ENCODE measurements at regions not wholly inside any gene's neighbourhood (a gene's known extent, or its start where the extent isn't known, plus 50 kb on each side); places are given as distances from the start of the nearest gene placed in this dataset.

DNA sequence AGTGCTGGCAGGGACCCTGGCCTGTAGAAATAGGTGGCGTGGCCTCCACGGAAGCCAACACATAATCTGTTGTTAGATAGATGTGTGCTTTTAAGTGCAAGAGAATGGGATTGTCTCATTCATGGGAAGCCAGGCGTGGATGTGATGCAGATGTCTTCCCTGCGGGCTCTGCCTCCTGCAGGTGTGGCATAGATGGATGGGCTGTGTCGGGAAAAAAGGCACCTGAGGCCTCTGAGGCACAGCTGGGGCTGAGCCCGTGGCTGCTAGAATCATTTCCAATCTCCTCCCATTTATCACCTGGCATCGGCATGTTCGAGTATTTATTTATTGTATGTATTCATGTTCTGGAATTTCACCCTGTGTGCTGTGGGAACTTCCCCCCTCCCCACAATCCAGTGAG lies 353.4 kb upstream of the AJAP1 start:
- DNase-seq = no peak

- DNase-seq = no peak
Observed at GRCh38 chr1:4303303-4303702, 351.1 kb upstream of the AJAP1 start.

GRCh38 chr1:4305526-4306301 lies 348.7 kb upstream of the AJAP1 start:
- no peak for DNase-seq

DNA sequence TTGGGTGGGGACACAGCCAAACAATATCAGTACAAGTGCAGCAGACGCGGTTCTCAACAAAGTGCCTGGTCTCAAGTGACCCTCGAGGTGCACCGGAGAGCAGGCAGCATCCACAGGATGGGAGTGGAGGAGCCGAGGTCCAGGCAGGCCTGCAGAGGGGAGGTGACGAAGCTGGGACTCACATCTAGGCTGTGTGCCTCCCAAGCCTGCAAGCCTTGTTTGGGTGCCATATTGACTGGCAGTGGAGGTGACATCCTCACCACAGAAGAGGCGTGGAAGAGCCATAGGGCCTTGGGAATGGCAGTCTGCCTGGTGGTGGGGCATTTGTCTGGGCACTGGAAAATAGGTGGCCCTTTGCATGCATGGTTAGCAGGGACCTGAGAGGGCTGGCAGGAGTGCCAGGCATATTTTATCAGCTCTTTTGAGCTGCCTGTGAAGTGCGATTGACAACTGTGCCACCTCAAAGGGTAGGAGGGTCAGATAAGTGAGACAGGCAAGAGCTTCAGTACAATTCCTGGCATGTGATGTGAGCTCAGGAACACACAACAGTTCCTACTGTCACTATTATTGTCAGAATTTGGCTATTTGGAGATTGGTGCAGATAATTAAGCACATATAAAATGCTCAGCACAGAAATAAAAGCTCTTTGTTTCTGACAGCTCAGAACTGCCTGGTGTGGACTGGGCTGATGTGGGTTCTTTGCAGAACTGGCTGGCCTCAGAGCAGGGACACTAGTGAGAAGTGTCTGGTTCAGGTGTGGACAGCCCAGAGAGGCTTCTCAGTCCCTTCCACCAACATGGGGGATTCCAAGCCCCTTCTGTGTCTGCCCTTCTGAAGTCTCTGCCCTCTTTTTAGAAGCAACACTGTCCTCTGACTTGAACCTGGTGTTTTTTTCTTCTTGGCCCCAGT lies 347.6 kb upstream of the AJAP1 start:
- no peak for DNase-seq

DNA sequence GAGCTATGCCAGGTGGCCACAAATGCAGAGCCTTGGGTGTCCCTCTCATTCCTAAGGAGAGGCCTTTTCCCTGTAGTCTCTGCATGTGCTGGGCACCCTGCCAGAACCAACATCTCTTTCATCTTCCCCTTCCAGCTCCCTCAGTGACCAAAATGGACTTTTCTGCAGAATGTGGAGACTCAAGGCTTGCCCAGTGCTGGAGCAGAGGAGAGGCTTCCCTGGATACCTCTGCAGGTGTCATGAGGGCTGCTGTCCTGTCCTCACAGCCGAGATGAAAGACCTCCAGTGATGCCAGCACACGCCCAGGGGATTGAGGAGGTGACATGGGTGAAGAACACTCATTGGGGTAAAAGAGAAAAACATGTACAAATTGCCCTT lies 347.0 kb upstream of the AJAP1 start:
- no peak for DNase-seq

- no peak for DNase-seq
Observed at GRCh38 chr1:4307911-4308545, 346.4 kb upstream of the AJAP1 start.

DNA sequence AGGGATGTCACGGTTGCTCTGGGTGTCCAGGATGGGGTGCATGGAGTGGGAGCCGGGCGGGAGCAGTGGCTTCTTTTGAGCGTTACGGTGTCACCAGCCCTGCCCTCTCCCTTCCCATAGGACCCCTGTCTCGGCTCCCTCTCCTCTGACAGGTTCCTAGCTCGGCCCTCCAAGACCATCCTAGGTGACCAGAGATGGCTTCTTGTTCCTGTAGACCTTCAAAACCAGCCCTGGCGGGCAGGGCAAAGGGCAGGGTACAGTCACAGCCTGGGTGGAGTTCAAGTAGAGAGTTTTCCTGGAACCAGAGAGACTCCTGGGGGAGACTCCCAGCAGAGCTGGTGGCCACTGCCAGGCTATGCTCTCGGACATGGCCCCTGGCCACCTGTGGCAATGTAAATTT lies 345.6 kb upstream of the AJAP1 start:
- DNase-seq = no peak

GRCh38 chr1:4309676-4310320 lies 344.6 kb upstream of the AJAP1 start:
- DNase-seq = no peak

GRCh38 chr1:4310396-4310923 lies 343.9 kb upstream of the AJAP1 start:
- no peak for DNase-seq

- no peak for DNase-seq
Observed at GRCh38 chr1:4312024-4312423, 342.4 kb upstream of the AJAP1 start.

- no peak for DNase-seq
Observed at GRCh38 chr1:4315202-4315601, 339.2 kb upstream of the AJAP1 start.

- DNase-seq = no peak
Observed at GRCh38 chr1:4317207-4317606, 337.2 kb upstream of the AJAP1 start.

- DNase-seq = no peak
Observed at GRCh38 chr1:4318720-4319119, 335.7 kb upstream of the AJAP1 start.

DNA sequence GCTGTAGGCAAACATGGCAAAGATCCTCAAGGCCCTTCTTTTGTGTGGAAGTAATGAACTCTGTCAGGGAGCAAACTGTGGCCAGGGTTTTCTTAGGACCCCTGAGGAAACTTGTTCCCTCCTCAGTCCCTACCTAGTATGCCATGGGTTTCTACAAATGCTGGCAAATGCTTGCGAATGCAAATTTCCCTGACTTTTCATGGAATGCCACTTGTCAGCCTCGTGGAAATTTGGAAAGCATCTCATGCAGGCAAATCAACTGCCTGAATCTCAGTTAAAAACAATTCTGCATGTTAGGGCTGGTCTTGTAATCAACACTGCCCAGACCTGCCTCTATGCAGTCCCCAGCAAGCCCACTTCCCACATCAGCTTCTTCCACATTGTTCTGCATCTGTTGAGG lies 334.9 kb upstream of the AJAP1 start:
- no peak for DNase-seq

DNA sequence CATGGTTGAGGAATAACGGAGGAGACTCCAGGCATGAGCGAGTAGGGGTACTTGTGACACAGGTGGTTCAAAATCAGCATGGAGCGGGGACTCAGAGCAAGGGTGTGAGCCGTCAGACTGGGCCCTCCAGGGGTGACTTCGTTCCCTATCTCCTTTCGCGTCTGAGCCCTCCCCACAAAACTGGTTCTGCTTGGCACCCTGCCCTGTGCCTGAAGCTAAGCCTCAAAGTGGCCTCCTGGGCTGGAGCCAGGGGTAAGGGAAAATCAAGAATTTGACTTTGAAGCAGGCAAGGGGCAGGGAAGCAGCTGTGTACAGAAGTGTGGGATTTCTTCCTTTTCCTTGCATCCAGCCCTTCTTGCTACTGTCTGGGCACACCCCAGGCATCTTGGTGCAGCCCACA lies 331.5 kb upstream of the AJAP1 start:
- no peak for DNase-seq

GRCh38 chr1:4323309-4323708 lies 331.1 kb upstream of the AJAP1 start:
- DNase-seq = no peak

DNA sequence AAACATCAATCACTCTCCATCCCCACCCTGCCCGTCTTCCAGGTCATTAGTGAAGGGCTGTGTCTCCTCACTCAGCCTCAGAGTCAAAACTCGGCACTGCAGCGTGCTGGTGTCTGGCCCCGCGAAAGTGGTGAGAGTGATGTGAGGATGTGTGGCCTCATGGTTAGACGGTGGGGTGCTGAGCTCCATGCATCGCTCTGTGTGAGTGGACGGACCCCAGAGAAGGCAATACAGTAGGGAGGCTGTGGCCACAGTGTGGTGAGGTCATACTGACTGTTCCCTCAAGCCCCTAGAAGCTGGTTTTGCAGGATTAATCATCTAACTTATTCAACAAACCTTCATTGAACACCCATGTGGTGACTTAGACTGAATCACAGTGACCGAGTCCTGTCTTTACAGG lies 329.9 kb upstream of the AJAP1 start:
- DNase-seq = no peak

DNA sequence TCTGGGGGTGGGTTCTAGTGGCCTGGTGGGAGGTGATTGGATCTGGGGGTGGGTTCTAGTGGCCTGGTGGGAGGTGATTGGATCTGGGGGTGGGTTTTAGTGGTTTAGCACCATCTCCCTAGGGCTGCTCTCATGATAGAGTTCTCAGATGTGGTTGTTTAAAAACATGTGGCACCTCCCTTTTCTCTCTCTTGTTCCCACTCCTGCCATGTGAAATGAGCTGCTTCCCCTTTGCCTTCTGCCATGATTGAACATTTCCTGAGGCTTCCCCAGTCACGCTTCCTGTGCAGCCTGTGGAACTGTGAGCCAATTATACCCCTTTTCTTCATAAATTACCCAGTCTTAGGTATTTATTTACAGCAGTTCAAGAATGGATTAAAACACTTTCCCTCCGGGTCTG lies 327.3 kb upstream of the AJAP1 start:
- DNase-seq = no peak

DNA sequence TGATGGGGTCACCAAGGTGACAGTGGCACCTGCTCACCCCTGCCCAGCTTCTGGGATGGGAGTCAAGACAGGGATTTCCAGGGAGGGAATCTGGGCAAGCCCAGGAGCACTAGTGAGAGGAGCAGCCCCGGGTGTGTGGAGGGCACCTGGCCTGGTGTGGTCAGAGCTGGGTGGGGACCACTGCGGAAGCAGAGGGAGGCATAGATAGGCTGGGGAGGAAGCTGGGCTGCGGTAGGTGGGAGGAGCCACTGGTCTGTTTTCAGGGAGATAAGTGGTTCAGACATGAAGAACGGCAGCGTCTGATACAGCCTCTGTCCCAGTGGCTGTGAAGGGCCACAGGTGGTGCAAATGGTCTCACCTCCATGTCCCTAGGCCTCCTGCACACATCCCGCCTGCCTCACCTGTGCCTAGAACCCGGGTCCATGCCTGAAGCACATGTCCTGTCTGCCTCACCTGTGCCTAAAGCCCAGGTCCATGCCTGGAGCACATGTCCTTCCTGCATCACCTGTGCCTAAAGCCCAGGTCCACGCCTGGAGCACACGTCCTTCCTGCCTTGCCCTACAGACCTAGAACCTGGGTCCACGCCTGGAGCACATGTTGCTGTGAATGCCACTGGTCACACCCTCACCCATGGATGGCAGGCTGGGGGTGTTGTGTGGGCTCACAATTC lies 325.9 kb upstream of the AJAP1 start:
- no peak for DNase-seq

DNA sequence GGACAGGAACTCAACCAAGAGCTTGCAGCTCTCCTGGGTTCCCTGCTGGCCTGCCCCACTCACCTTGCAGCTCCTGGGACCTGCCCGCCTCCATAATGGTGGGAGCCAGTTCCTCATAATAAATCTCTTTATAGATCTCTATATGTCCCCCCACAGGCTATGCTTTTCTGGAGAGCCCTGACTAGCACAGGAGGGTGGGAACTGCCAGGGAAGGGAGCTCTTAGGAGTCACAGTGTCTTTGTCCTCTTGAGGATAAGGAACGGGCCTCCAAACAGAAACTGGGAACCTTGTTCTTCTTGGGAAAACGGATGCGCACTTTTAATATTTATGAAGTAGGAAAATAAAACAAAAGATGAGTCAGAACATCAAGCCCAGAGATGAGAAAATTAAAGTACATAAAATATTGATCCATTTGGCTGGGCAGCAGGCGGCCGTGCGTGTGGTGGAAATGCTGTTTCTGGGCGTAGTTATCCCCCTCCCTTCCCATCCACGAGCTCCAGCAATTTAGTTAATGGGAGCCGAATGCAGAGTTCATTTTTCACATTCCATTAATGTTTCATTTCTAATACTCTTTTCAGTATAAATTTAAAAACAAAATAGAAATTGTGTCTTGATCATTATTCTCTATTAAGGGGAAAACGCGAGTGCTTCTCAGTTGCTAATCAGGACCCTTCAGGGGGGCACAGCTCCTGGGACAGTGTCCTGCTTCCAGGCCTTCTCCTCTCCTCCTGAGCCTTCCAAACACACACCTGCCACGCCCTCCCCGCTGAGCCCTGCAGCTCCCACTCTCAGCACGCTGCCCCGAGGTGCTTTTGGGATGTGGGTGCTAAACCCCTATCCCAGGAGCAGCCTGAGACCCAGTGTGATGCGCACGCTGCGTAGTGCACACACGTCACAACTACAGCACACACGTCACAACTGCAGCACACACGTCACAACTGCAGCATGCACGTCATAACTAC lies 323.3 kb upstream of the AJAP1 start:
- no peak for DNase-seq

DNA sequence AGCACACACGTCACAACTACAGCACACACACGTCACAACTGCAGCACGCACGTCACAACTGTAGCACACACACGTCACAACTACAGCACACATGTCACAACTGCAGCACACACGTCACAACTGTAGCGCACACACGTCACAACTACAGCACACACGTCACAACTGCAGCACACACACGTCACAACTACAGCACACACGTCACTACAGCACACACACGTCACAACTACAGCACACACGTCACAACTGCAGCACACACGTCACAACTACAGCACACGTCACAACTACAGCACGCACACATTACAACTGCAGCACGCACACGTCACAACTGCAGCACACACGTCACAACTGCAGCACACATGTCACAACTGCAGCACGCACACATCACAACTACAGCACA lies 322.6 kb upstream of the AJAP1 start:
- no peak for DNase-seq

Data from CD4-positive, alpha-beta T cell treated with Interleukin-15 for 1 hour (primary cell).